ENCODE measurements at regions not wholly inside any gene's neighbourhood (a gene's known extent, or its start where the extent isn't known, plus 50 kb on each side); places are given as distances from the start of the nearest gene placed in this dataset.

DNA sequence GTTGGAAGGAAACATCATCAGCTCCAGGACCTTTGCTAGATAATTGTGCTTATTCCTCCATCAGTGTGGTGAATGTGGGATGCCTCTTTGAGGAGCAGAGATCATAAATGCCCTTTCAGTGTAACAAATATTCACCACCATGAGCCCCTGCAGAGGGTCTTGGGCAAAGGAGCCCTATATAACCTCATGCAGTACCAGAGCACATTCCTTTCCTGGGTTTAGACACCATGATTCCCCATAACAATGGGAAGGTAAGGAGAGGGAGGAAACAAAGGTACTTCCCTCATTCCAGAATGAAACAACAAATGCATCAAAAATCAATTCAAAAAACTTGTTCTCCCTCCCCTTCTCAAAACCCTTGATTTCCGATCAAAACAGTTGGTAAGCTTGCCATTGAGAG, 103.4 kb upstream of the PROX1 start:
- DNase-seq (ENCODE audit: low spot score): no peak

DNA sequence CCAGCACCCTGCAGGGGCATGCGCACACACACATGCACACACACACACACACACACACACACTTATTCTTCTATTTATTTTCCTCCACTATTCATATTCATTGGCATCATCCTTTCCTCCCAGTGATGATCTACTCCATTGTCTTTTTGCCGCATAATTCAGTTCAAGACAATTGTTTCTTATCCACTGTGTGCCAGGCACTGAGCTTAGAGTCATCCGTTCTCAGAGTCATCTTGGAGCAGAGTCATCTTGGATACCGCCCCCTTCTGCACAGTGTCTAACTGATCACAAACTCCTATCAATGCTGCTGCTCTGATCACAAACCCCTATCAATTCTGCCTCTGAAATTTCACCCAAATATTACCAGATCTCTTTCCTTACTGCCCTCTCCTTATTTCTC, 102.8 kb upstream of the PROX1 start:
- no peak for DNase-seq (ENCODE audit: low spot score)

DNA sequence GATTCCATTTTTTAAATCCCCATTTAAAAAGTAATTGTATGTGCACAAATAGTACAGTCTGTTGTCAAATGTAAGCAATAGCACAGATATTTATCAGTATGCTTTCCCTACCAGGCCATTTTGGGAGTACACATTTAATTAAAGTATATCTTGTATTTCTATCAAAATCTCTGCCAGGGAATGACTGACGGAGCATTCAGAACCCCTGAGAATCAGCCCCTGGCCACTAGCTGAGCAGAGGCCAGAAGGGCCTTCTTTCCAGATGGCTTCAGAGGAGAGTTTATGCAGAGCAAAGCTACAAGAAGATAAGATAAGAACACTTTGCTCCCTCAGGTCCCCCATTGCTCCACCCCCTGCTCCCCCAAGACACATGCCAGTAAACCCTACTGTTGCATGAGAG, 99.9 kb upstream of the PROX1 start:
- no peak for DNase-seq (ENCODE audit: low spot score)

DNA sequence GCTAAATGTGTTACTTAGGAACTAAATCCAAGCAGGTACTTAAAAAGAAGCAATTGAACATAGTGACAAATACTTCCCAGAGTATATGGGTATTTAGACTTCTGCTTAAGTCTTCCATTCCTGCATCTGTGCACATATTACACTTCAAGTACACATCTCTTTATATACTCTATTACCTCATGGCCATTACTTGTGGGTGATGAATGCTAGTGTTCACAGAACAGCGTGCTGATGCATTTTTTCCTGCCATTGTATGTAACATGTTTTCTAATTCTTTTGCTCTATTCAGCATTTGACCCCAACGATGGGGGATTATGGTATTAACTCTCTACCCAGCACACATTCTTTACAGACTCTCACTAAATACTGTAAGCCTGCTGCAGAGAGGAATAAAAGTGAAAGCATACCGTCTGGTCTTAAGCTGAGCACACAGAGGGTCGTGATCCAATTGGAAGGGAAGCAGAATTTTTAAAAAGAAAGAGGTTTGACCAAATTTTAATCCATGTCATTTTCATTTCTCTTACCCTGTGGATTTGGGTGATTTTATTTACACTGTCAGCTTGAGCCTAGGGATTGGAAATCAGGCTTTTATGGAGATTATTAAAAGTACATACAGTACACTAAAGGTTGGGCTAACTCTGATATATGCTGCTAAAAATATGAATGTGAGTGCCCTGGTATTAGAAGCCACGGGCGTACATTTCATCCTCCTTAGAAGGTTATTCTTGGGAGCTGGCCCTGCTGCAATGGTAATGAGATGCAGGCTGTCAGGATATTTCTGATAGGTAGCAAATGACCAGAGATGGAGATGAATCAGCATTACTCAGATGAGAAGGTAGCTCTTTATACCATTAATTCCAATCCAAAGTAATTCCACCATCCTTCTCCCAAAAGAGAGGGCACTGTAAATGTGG, 95.5 kb upstream of the PROX1 start:
- no peak for DNase-seq (ENCODE audit: low spot score)

DNA sequence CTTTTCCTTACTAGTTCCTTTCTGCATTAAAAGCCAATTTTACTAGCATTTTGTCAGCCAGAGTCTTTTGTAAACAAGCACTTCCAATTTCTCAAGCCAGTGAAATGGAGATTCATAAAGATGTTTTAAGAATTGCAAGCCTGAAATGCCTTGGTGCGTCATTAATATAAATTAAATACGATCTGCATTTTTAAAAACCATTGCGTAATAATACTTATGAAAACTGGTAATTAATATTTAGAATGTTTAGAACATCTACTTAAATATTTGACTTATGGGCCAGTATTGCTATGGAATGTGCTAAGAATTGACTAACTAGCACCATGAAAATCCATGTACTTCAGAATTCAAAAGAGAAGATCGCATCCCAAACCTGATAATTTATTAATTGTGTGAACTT, 89.1 kb upstream of the PROX1 start:
- no peak for DNase-seq (ENCODE audit: low spot score)

DNA sequence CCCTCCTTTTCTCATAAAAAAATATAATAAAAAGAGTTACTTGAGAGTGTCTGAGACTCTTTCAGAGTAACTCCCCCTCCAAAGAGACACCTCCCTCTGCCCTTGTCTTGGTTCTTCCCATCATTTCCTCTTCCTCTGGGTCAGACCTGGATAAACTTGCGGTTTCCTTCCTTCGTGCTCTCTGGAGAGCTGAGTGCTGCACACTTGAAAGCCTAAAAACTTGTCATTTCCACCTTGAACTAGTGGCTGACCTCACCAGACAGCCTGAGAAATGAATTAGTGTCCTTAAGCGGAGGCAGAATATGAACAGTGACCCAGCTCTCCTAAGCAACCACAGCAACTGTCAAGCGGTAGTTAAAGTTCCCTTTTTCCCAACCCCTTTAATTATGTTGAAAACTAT, 88.4 kb upstream of the PROX1 start:
- DNase-seq (ENCODE audit: low spot score): no peak

DNA sequence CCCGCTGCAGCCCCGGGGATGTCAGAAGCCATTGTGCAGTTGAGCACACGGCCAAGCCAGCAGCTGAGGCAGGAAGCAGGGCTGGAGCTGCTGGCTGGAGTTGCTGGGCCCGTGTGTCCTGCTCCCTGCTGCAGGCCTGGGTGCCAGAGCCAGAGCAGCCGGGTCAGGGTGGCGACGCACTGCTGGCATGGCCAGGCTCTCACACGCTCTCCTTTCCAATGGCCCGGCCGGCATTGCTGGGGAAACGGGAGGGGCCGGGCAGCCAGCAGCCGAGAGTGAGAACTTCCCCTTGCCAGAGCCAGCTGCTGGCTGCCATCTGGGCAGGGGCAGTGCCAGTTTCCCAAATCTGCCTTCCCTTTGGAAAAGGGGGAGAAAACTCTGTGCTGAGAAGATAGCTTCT, 82.4 kb upstream of the PROX1 start:
- no peak for DNase-seq (ENCODE audit: low spot score)

DNA sequence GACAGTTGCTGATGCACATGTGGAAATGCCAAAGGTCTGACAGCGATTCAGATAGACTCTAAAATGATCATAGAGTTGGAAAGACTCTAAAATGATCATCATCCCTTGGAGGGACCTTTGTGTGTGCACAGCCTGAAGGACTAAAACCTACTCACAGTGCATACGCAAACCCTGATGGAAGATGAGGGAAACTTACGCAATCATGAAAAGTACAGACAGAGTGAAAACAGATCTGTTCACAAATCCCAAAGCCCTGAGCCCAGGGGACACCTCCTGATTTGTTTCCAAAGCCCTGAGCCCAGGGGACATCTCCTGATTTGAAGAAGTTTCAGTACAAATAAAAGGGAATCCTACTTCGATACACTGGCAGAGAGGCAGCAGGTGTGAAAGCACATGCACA, 79.3 kb upstream of the PROX1 start:
- DNase-seq (ENCODE audit: low spot score): no peak

DNA sequence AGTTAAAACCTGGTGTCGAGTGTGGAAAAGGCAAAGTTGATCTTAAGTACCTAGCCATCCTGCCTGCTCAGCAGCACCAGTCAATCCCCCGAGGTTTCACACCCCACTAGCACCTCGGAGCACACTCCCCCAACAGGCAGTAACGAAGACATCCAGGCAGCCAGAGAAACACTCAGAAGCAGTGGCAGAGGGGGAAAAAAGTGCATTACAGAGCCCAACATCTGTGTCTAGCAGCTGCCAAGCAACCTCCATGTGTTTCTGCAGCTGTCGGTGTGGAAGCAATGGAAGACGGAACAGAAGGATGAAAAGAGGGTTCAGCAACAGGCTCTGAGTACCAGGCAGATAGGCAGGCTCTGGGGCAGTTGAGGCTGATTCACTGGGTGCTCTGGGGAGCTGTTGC, 73.4 kb upstream of the PROX1 start:
- no peak for DNase-seq (ENCODE audit: low spot score)

DNA sequence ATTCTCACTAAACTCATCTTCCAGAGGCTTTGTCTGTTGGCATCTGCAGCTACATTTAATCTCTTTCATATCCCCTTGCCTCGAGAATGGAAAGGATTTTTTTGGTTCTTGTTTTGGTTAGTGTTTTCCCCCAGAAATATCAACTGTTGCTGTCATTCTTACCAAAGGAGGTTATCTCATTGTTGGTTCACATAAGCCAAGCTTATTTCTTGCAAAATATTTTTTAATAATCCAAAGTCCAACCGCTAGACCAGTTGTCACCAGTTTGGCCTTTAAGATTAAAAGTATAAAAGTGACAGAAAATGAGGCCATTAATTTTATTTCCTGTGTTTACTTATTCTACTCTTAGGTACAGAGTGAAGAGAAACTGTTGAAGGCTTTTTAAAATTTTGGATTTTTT, 66.5 kb upstream of the PROX1 start:
- no peak for DNase-seq (ENCODE audit: low spot score)

DNA sequence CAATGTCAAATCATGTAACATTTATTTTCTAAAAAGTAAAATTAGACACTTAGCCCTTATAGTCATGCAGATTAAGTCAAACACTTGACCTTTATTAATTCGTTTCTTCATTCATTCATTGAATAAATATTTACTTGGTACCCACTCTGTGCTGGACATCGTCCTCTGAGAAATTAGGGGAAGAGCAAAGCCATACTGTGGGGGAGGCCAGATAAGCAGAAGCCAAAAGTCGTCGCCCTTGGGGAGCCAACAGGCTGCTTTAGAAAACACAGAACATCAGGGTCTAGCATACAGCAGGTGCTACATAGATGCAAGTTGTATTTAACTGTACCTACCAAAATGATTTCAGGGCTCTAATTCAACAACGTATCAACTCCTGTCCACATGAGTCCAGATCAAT, 66.1 kb upstream of the PROX1 start:
- no peak for DNase-seq (ENCODE audit: low spot score)

DNA sequence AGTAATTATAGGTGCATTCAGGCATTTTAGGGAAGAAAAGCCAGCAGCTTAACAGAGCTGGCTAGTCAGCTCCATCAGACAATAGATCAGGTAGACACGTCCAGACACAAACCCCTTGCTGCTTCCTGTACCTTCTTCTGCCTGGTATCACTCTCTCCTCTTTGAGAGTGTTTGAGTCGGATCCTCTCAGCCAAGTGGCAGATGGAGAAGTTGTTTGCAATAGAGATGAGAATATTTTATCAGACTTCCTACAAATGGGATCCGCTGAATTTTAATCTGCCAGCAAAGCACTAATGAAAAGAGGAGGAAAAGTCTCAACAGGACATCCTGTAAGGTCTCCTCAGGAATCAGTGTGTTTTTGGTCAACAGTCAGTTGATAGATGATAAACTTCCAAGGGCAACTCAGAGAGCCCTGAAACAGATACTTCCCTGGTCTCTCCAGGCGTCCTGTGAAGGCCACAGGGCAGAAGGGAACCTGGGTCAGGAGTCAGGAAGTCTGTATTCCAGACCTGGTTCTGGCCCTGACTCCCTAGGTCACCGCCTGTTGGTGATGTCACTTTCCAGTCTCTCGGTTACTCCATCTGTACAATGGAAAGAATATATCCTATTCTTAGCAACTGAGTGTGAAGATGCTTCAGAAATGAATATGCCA, 62.1 kb upstream of the PROX1 start:
- DNase-seq (ENCODE audit: low spot score): no peak

DNA sequence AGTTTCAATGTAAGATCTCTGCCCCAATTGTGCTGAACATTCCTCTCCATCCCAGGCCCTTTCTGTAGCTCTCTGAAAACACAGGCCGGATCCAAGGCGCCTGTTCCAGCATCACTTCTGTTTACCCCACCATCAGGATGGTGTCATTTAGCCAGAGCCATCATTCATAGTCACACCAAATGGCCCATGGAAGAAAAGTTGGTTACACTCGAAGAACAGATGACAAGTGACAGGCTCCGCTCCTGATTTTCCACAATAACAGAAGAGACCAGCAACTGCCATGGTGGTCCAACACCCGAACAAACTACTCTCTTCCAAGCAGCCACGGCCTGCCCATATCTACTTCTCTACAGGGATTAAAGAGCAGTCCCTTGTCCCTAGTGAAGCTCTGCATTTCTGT, 59.9 kb upstream of the PROX1 start:
- DNase-seq (ENCODE audit: low spot score): no peak

DNA sequence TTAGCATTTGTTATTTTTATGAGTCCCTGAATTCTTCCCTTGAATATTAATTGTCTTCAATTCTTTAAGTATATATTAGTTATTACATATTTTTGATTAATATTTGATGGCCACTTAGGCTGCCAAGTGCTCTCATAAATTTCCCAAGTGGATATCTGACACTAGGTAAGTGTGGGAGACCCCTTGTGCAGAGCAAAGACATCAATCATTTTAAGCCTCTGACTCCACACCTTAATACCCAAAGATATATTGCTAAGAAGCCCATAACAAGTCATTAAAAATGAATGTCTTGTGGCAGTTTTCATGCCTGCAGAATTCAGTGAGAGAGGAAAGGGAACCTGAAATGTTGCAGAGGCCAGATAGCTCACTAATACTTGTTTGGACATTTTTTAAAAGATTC, 58.4 kb upstream of the PROX1 start:
- DNase-seq (ENCODE audit: low spot score): no peak

DNA sequence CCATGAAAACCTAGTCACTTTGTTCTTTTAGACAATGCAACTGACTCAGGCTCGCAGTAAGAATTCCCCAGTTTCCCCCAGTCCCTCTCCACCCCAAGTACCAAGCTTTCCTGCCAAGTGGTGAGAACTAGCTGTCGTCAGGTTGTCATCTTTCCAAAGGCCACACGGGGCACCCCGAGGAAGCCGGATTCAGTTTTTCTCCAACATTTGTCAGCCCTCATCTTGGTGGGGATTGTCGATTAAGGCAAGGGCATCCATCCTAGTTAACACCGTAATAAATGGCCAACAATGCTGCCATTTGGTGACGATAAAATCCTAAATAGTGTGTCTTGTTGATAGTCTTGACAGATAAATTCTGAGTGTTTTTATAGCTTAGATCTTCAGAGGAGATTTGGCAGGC, 55.9 kb upstream of the PROX1 start:
- no peak for DNase-seq (ENCODE audit: low spot score)

DNA sequence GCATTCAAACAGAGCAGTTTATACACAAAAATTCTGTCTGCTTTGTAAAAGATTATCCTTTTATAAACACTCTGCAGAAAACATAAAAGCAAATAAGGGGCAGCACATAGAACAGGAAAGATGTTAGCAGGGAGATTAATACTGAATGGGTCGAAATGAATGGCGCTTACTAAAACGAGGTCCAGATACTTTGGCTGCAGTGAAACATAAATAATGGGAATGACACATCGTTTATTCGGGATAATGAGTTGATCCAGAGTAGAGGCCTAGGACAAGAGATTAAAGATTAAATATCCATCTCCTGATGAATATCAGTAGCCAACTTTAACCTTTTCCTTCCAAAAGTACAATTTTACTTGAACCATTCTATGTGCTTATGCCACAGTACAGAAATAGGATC, 54.4 kb upstream of the PROX1 start:
- DNase-seq (ENCODE audit: low spot score): no peak

DNA sequence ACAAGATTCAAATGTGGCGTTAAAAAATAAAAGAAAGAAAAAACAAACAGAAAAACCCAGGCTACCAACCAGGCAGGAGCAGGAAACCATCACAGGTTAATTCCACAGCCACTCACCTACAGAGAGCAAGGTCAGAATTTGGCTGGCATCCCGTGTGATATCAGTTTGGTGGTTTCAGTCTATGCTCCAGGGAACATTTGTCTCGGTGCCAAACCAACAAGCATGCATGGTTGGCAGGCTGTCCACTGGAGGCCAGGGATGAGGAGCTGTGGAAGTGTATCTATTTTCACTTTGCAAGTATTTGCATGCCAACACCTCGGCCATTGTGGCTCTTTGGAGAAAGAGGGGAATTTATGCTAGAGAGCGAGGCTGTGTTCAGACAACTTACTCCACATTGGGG, 53.1 kb upstream of the PROX1 start:
- no peak for DNase-seq (ENCODE audit: low spot score)

DNA sequence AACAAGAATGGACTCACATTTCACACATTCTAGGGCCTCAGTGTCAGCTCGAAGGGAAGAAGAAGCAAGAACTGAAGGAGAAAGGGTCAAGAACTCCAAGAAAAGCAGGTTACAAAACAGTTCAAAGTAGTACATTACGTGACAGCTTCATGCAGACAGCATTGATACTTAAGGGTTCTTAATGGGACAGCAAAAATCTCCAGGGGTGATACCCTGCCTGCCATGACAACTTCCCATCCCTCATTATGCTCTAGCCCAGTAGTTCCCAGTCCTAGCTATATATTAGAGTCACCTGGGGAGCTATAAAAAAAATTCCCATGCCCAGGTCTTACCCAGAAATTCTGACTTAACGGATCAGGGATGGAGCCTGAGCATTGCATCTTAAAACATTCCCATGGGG, 51.2 kb upstream of the PROX1 start:
- no peak for DNase-seq (ENCODE audit: low spot score)
